Sigmoid colon (tissue), 6 donors: ENCODE measurements at regions not wholly inside any gene's neighbourhood (a gene's known extent, or its start where the extent isn't known, plus 50 kb on each side); places are given as distances from the start of the nearest gene placed in this dataset.

ENCODE experiments used
- DNase-seq: peaks from one replicate; pipeline ENCODE4 v3.0.0-alpha.2; 2019
- H3K27ac ChIP-seq, 4 donors: fragments of 200-600 bp; sonication (generic); one replicate each; pipeline ENCODE4 v1.5.1; 2016 to 2019; ENCODE audit warnings: mild to moderate bottlenecking in 1 of 4
- H3K27me3 ChIP-seq, 3 donors: fragments of 200-600 bp; sonication (generic); one replicate each; pipeline ENCODE4 v1.5.1; 2019; ENCODE audit warnings: mild to moderate bottlenecking in 1 of 3
- H3K36me3 ChIP-seq, 4 donors: fragments of 200-600 bp; sonication (generic); one replicate each; pipeline ENCODE4 v1.5.1; 2016 to 2019
- H3K4me1 ChIP-seq, 4 donors: fragments of 200-600 bp; sonication (generic); one replicate each; pipeline ENCODE4 v1.5.1; 2017 to 2019
- H3K4me3 ChIP-seq, 4 donors: fragments of 200-600 bp; sonication (generic); one replicate each; pipeline ENCODE4 v1.5.1; 2017 to 2019; ENCODE audit warnings: mild to moderate bottlenecking in 2 of 4, moderate library complexity in 1 of 4
- H3K9me3 ChIP-seq, 4 donors: fragments of 200-600 bp in 3 of 4; sonication (generic) in 3 of 4; one replicate each; pipeline versions ENCODE4 v1.5.1 to v1.6.1; 2013 to 2019
- CTCF ChIP-seq, 4 experiments: fragments of 450-650 bp in 3 of 4; fragments of 200-600 bp in 1 of 4; IDR thresholded peaks; one replicate each; pipeline ENCODE4 v1.5.1; 2016 to 2019; ENCODE audit warnings: antibody characterized with exemption in 4 of 4, mild to moderate bottlenecking in 3 of 4, moderate library complexity in 2 of 4
- EP300 ChIP-seq, 4 donors: sonication (generic); formaldehyde crosslinking; IDR thresholded peaks; one replicate each; pipeline ENCODE4 v1.6.1; 2017; ENCODE audit warnings: antibody characterized with exemption in 4 of 4
- POLR2A ChIP-seq, 2 donors: fragments of 450-650 bp; IDR thresholded peaks; one replicate each; pipeline ENCODE4 v1.6.1; 2016; ENCODE audit warnings: antibody characterized with exemption in 2 of 2, mild to moderate bottlenecking in 2 of 2, moderate library complexity in 2 of 2
- POLR2AphosphoS5 ChIP-seq, 4 donors: sonication (generic); formaldehyde crosslinking; IDR thresholded peaks; one replicate each; pipeline ENCODE4 v1.6.1; 2017; ENCODE audit warnings: antibody characterized with exemption in 4 of 4
- WGBS, 2 donors: extraction: QIAGEN DNeasy Blood & Tissue Kit; methylation state at CpG; one replicate each; pipeline ENCODE4 v1.1.7; 2013; 5-methylcytosine and 5-hydroxymethylcytosine counted together
- intact Hi-C: fragments of 100-400 bp; cut with DNase I; formaldehyde crosslinking; loops from one replicate; pipeline ENCODE4 v1.15.1; 2023
- donor health status: healthy with polysubstance abuse.
- donor health status: healthy.

GRCh38 chr13:26951581-26952177, 191.1 kb upstream of the GPR12 start:
- Histone ChIP-seq H3K27me3 (peaks cover 0 to 8% (median 0%) of the 10 kb centered on the region in 3 donors), H3K4me3 (no peak overlapping the region), H3K36me3 (no peaks in the 10 kb centered on the region), H3K27ac (peak overlapping the region in 1 of 4 donors; percentile 24), H3K9me3 (no peaks in the 10 kb centered on the region), H3K4me1 (no peaks in the 10 kb centered on the region)
- intact Hi-C loops: no loop called here
- TF ChIP-seq CTCF (IDR thresholded peaks at IDR 0.05) (no peak), POLR2AphosphoS5 (IDR thresholded peaks at IDR 0.05) (no peak), POLR2A (IDR thresholded peaks at IDR 0.05) (peak in 1 of 2 donors; percentile 0), EP300 (IDR thresholded peaks at IDR 0.05) (no peak)
- WGBS, 2 donors: 16 to 63% methylated on average over 12 of the region's 12 CpGs
- DNase-seq: no peak

GRCh38 chr13:26950968-26951367, 190.4 kb upstream of the GPR12 start:
- intact Hi-C loops: no loop called here
- no peaks in the 10 kb centered on the region for H3K36me3 ChIP-seq
- no peaks in the 10 kb centered on the region for H3K9me3 ChIP-seq
- peak overlapping the region in 1 of 4 donors; percentile 24 for H3K27ac ChIP-seq
- H3K4me1 ChIP-seq: no peaks in the 10 kb centered on the region
- H3K4me3 ChIP-seq: no peak overlapping the region
- 16 to 73% methylated on average over 17 of the region's 17 CpGs for WGBS, 2 donors
- no peak for DNase-seq
- TF ChIP-seq CTCF (IDR thresholded peaks at IDR 0.05) (no peak), POLR2A (IDR thresholded peaks at IDR 0.05) (no peak), POLR2AphosphoS5 (IDR thresholded peaks at IDR 0.05) (no peak)
- peaks cover 0 to 8% (median 0%) of the 10 kb centered on the region in 3 donors for H3K27me3 ChIP-seq

- no peak overlapping the region for H3K27ac ChIP-seq
- H3K4me3 ChIP-seq: no peak overlapping the region
- intact Hi-C loops: no loop called here
- H3K27me3 ChIP-seq: peaks cover 0 to 8% (median 0%) of the 10 kb centered on the region in 3 donors
- no peaks in the 10 kb centered on the region for H3K4me1 ChIP-seq
- DNase-seq: no peak
- no peaks in the 10 kb centered on the region for H3K9me3 ChIP-seq
- WGBS, 2 donors: 16 to 69% methylated on average over 10 of the region's 10 CpGs
- TF ChIP-seq CTCF (IDR thresholded peaks at IDR 0.05) (no peak), POLR2A (IDR thresholded peaks at IDR 0.05) (no peak), EP300 (IDR thresholded peaks at IDR 0.05) (no peak), POLR2AphosphoS5 (IDR thresholded peaks at IDR 0.05) (no peak)
- no peaks in the 10 kb centered on the region for H3K36me3 ChIP-seq
Observed at GRCh38 chr13:26950546-26950945, 190.0 kb upstream of the GPR12 start.

- no peak overlapping the region for H3K27ac ChIP-seq
- 14 to 62% methylated on average over 14 of the region's 14 CpGs for WGBS, 2 donors
- intact Hi-C loops: loop anchor here (10.0 kb wide), 2 partner anchors 875 to 1035 kb away; partner anchors contain the start of gene URAD
Observed at GRCh38 chr13:26949701-26950502, 189.3 kb upstream of the GPR12 start.

More at GRCh38 chr13:26949701-26950502, 189.3 kb upstream of the GPR12 start:
- Histone ChIP-seq H3K27me3 (peaks cover 0 to 7% (median 0%) of the 10 kb centered on the region in 3 donors), H3K36me3 (no peaks in the 10 kb centered on the region), H3K4me3 (no peak overlapping the region), H3K4me1 (no peaks in the 10 kb centered on the region), H3K9me3 (no peaks in the 10 kb centered on the region)
- no peak for DNase-seq
- TF ChIP-seq CTCF (IDR thresholded peaks at IDR 0.05) (no peak), POLR2AphosphoS5 (IDR thresholded peaks at IDR 0.05) (no peak), EP300 (IDR thresholded peaks at IDR 0.05) (no peak), POLR2A (IDR thresholded peaks at IDR 0.05) (no peak)
